ENCODE measurements at regions not wholly inside any gene's neighbourhood (a gene's known extent, or its start where the extent isn't known, plus 50 kb on each side); places are given as distances from the start of the nearest gene placed in this dataset.

DNA sequence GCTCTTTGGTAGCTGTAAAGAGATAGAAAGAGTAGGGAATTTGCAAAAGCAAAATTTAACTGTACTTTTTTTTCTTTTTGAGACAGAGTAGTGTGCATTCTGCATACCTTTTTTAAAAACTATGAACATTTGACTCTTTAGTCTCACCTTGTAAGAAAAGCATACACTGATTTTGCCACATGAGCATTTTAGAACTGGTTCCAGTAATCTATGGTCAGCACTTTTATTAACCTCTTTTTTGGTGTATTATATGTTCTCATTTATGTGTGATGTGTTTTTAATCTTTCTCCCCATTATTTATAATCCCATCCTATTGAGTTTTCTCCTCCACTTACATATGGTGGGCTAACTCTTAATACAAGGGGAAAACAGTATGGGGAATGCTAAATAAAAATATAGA lies 1111.4 kb downstream of the FLRT2 start:
- H3K4me3 ChIP-seq (ENCODE audit: low read depth, low read length) = no peak overlapping the region
- TF ChIP-seq, protein P1, sequence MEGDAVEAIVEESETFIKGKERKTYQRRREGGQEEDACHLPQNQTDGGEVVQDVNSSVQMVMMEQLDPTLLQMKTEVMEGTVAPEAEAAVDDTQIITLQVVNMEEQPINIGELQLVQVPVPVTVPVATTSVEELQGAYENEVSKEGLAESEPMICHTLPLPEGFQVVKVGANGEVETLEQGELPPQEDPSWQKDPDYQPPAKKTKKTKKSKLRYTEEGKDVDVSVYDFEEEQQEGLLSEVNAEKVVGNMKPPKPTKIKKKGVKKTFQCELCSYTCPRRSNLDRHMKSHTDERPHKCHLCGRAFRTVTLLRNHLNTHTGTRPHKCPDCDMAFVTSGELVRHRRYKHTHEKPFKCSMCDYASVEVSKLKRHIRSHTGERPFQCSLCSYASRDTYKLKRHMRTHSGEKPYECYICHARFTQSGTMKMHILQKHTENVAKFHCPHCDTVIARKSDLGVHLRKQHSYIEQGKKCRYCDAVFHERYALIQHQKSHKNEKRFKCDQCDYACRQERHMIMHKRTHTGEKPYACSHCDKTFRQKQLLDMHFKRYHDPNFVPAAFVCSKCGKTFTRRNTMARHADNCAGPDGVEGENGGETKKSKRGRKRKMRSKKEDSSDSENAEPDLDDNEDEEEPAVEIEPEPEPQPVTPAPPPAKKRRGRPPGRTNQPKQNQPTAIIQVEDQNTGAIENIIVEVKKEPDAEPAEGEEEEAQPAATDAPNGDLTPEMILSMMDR (IDR thresholded peaks at IDR 0.05; ENCODE audit: low read depth, low read length, missing control alignments) = no peak
- DNase-seq (ENCODE audit: low read depth) = no peak

DNA sequence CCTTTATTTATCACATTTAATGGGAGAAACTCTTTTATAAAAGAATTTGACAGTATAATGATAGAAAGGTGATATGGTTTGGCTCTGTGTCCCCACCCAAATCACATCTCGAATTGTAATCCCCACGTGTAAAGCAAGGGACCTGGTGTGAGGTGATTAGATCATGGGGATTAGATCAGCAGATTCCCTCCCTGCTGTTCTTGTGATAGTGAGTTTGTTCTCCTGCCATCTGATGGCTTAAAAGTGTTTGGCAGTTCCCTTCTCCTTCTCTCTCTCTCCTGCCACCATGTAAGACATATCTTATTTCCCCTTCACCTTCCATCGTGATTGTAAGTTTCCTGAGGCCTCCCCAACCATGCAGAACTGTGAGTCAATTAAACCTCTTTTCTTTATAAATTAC lies 1110.3 kb downstream of the FLRT2 start:
- H3K4me3 ChIP-seq (ENCODE audit: low read depth, low read length) = no peak overlapping the region
- DNase-seq (ENCODE audit: low read depth) = no peak
- TF ChIP-seq, protein P1 (IDR thresholded peaks at IDR 0.05; ENCODE audit: low read depth, low read length, missing control alignments) = no peak

DNA sequence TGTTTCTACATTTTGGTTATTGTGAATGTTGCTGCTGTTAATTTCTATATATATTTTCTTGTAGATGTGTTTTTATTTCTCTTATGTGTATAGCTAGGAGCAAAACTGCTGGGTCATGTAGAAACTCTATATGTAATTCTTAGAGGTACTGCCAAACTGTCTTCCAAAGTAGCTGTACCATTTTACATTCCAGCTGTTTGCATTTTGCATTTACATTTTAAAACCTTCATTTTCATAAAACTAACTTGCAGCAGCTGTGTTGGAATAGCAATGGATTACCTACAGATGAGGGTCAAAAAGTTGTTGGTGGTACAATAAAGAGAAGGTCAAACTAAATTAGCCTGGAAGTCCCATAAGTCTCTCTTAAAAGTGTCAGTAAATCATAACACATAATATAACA lies 1109.7 kb downstream of the FLRT2 start:
- no peak for DNase-seq (ENCODE audit: low read depth)
- TF ChIP-seq, protein P1 (IDR thresholded peaks at IDR 0.05; ENCODE audit: low read depth, low read length, missing control alignments) = no peak
- H3K4me3 ChIP-seq (ENCODE audit: low read depth, low read length) = no peak overlapping the region

DNA sequence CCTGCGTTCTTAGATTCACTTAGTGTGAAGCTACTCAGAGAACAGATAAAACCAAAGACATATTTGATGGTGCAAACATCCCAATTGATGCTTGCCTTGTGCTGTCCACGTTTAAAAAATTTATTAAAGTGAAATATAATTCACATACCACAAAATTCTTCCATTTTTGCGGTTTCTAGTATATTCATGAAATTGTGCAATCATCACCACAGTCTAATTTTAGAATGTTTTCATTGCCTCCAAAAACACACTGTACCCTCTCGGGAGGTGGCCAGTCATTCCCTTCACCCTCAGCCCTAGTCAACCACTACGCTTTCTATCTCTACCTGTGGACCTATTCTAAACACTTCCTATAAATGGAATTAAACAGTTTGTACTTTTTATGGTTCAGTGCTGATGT lies 1109.2 kb downstream of the FLRT2 start:
- TF ChIP-seq, protein P1 (IDR thresholded peaks at IDR 0.05; ENCODE audit: low read depth, low read length, missing control alignments) = no peak
- no peak for DNase-seq (ENCODE audit: low read depth)
- H3K4me3 ChIP-seq (ENCODE audit: low read depth, low read length) = no peak overlapping the region

DNA sequence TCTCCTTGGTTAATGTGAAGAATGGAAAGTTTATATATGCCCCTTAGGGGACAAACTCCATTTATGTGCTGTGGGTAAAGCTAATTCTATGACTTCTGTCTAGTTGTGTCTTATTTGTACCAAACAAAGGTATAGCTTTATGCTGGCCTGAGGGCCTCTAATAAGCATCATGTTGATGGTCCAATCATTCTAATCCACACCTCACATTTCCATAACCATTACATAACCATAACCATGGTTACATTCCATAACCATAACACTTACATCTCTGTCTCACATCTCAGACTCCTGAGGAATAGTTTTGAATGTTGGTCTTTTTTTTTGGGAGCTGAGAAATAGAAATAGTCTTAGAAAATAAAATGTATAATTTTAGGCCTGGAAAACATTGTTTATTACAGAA lies 1097.1 kb downstream of the FLRT2 start:
- no peak overlapping the region for H3K4me3 ChIP-seq (ENCODE audit: low read depth, low read length)
- DNase-seq (ENCODE audit: low read depth) = no peak
- TF ChIP-seq, protein P1 (IDR thresholded peaks at IDR 0.05; ENCODE audit: low read depth, low read length, missing control alignments) = no peak

DNA sequence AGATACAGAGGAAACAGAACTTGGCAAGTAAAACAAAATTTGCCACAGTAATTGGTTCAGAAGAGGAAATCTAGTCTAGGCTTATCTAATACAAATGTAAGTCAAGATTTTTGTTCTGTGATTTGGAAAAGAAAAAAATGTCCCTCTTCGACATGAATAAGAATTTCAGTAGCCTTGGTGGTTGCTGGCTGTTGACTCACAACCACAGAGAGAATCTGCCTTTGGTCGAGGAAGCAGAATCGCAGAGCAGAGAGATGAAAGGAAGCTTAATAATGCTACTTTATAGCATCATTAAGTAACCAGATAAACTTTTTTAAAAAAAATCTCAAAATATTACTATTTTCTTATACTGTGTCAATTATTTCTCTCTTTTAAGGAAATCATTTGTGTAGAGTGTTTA lies 1096.6 kb downstream of the FLRT2 start:
- TF ChIP-seq, protein P1 (IDR thresholded peaks at IDR 0.05; ENCODE audit: low read depth, low read length, missing control alignments) = no peak
- DNase-seq (ENCODE audit: low read depth) = no peak

DNA sequence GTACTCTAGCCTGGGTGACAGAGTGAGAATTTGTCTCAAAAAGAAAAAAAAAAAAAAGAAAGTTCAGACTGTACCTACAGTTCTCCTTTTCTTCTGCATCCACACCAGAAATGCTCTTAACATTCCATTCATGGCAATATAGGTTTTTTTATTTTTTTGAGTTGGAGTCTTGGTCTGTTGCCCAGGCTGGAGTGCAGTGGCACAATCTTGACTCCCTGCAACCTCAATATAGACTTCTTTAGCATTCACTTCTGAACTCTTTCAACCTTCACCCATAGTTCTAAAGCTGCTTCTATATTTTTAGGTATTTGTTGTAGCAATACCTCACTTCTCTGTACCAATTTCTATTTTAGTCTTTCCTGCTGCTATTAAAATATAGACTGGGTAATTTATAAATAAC lies 1095.7 kb downstream of the FLRT2 start:
- TF ChIP-seq, protein P1 (IDR thresholded peaks at IDR 0.05; ENCODE audit: low read depth, low read length, missing control alignments) = no peak
- H3K4me3 ChIP-seq (ENCODE audit: low read depth, low read length) = no peak overlapping the region
- no peak for DNase-seq (ENCODE audit: low read depth)

More for the DNA sequence above, 1096.6 kb downstream of the FLRT2 start:
- no peak overlapping the region for H3K4me3 ChIP-seq (ENCODE audit: low read depth, low read length)
